ENCODE measurements at regions not wholly inside any gene's neighbourhood (a gene's known extent, or its start where the extent isn't known, plus 50 kb on each side); places are given as distances from the start of the nearest gene placed in this dataset.
A peak's percentile ranks its signal among the peaks of the same experiment; 100 is the strongest.
"Not testable (repeated sequence)": the region's sequence is repeated elsewhere in the genome, so short reads cannot be mapped to it uniquely, and the experiment has no call there.

- DNase-seq: peak; percentile 24
Observed at GRCh38 chr2:111546578-111546977, 337.4 kb downstream of the ANAPC1 start.

- DNase-seq: not testable (repeated sequence)
Observed at GRCh38 chr2:111549174-111549573, 334.8 kb downstream of the ANAPC1 start.

GRCh38 chr2:111551428-111551827, 332.6 kb downstream of the ANAPC1 start:
- not testable (repeated sequence) for DNase-seq

GRCh38 chr2:111552625-111553024, 331.4 kb downstream of the ANAPC1 start:
- not testable (repeated sequence) for DNase-seq

- DNase-seq: not testable (repeated sequence)
Observed at GRCh38 chr2:111559301-111559700, 324.7 kb downstream of the ANAPC1 start.

GRCh38 chr2:111559814-111560213, 324.2 kb downstream of the ANAPC1 start:
- DNase-seq: not testable (repeated sequence)

GRCh38 chr2:111566068-111566467, 317.9 kb downstream of the ANAPC1 start:
- not testable (repeated sequence) for DNase-seq

- not testable (repeated sequence) for DNase-seq
Observed at GRCh38 chr2:111567233-111567632, 316.8 kb downstream of the ANAPC1 start.

GRCh38 chr2:111569356-111570199, 314.4 kb downstream of the ANAPC1 start:
- DNase-seq: not testable (repeated sequence)

GRCh38 chr2:111570300-111571114, 313.5 kb downstream of the ANAPC1 start:
- not testable (repeated sequence) for DNase-seq

- not testable (repeated sequence) for DNase-seq
Observed at GRCh38 chr2:111574803-111575202, 309.2 kb downstream of the ANAPC1 start.

GRCh38 chr2:111577154-111577885, 306.7 kb downstream of the ANAPC1 start:
- not testable (repeated sequence) for DNase-seq

- not testable (repeated sequence) for DNase-seq
Observed at GRCh38 chr2:111579500-111580134, 304.4 kb downstream of the ANAPC1 start.

- not testable (repeated sequence) for DNase-seq
Observed at GRCh38 chr2:111580616-111581015, 303.4 kb downstream of the ANAPC1 start.

GRCh38 chr2:111582090-111582489, 301.9 kb downstream of the ANAPC1 start:
- DNase-seq: not testable (repeated sequence)

- not testable (repeated sequence) for DNase-seq
Observed at GRCh38 chr2:111583480-111583879, 300.5 kb downstream of the ANAPC1 start.

- not testable (repeated sequence) for DNase-seq
Observed at GRCh38 chr2:111584540-111584939, 299.5 kb downstream of the ANAPC1 start.

- DNase-seq: not testable (repeated sequence)
Observed at GRCh38 chr2:111584950-111585349, 299.0 kb downstream of the ANAPC1 start.

- not testable (repeated sequence) for DNase-seq
Observed at GRCh38 chr2:111586014-111586413, 298.0 kb downstream of the ANAPC1 start.

GRCh38 chr2:111595072-111595471, 288.9 kb downstream of the ANAPC1 start:
- DNase-seq: not testable (repeated sequence)

GRCh38 chr2:111596808-111597705, 286.9 kb downstream of the ANAPC1 start:
- not testable (repeated sequence) for DNase-seq
